Spleen (tissue), 7 donors: ENCODE measurements at regions not wholly inside any gene's neighbourhood (a gene's known extent, or its start where the extent isn't known, plus 50 kb on each side); places are given as distances from the start of the nearest gene placed in this dataset.

Experiments
- CTCF ChIP-seq, 11 experiments: fragments of 200-600 bp in 7 of 11; fragments of 450-650 bp in 4 of 11; sonication (generic) in 4 of 11; IDR thresholded peaks in 8 of 11; conservative IDR thresholded peaks in 3 of 11; 1 replicate in 7 of 11; 2 replicates in 4 of 11; pipeline versions ENCODE4 v1.4.0 to v1.8.0; 2016 to 2021; ENCODE audit warnings: antibody characterized with exemption in 11 of 11, inconsistent platforms in 4 of 11, mild to moderate bottlenecking in 1 of 11
- POLR2A ChIP-seq, 3 donors: fragments of 450-650 bp; IDR thresholded peaks; one replicate each; pipeline ENCODE4 v1.5.1; 2017; ENCODE audit warnings: antibody characterized with exemption in 3 of 3, mild to moderate bottlenecking in 1 of 3
- POLR2AphosphoS5 ChIP-seq, 3 donors: sonication (generic); formaldehyde crosslinking; IDR thresholded peaks; one replicate each; pipeline ENCODE4 v1.5.1; 2017; ENCODE audit warnings: antibody characterized with exemption in 3 of 3
- donor health status: DM: no; HTN: no; CAD: no; lungs with moderate emphysema.
- donor health status: DM: no; HTN: no; CAD: no.
- donor health status: DM: no; HTN: no; CAD: no.

- TF ChIP-seq CTCF (IDR thresholded peaks at IDR 0.05 in 8 of 11, conservative IDR thresholded peaks at IDR 0.05 in 3 of 11) = no peak
- TF ChIP-seq POLR2AphosphoS5 (IDR thresholded peaks at IDR 0.05) = no peak
- TF ChIP-seq POLR2A (IDR thresholded peaks at IDR 0.05) = no peak
Measured at GRCh38 chr5:37962389-37962788, 122.5 kb upstream of the GDNF start.
